Urinary bladder (tissue), 3 donors: ENCODE measurements at regions not wholly inside any gene's neighbourhood (a gene's known extent, or its start where the extent isn't known, plus 50 kb on each side); places are given as distances from the start of the nearest gene placed in this dataset.

ENCODE experiments used
- DNase-seq: peaks from one replicate; pipeline ENCODE4 v3.0.0-alpha.2; 2015; ENCODE audit errors: extremely low spot score
- H3K27ac ChIP-seq: one replicate; pipeline ENCODE4 v1.5.1; 2013; ENCODE audit warnings: low read depth, mild to moderate bottlenecking, moderate library complexity
- H3K36me3 ChIP-seq: one replicate; pipeline ENCODE4 v1.6.1; 2013; ENCODE audit warnings: mild to moderate bottlenecking, moderate library complexity; ENCODE audit not compliant: insufficient read depth
- H3K4me1 ChIP-seq: one replicate; pipeline ENCODE4 v1.6.1; 2013; ENCODE audit warnings: mild to moderate bottlenecking, moderate library complexity; ENCODE audit not compliant: insufficient read depth
- H3K4me3 ChIP-seq: one replicate; pipeline ENCODE4 v1.5.1; 2013; ENCODE audit warnings: low read depth, low read length
- WGBS: extraction: QIAGEN DNeasy Blood & Tissue Kit; methylation state at CpG from one replicate; pipeline ENCODE4 v1.1.7; 2013; 5-methylcytosine and 5-hydroxymethylcytosine counted together
- donor health status: healthy with polysubstance abuse.
- donor health status: healthy.

- WGBS = 90% methylated on average over 1 of the region's 1 CpG
Observed at GRCh38 chr4:127045861-127046260, 586.9 kb upstream of the INTU start.

GRCh38 chr4:127047930-127048329 lies 584.8 kb upstream of the INTU start:
- WGBS = 43% methylated on average over 1 of the region's 1 CpG
- H3K36me3 ChIP-seq = no peaks in the 10 kb centered on the region
- H3K27ac ChIP-seq = no peak overlapping the region
- no peaks in the 10 kb centered on the region for H3K4me1 ChIP-seq
- H3K4me3 ChIP-seq = no peak overlapping the region
- DNase-seq = no peak

More at GRCh38 chr4:127045861-127046260, 586.9 kb upstream of the INTU start:
- Histone ChIP-seq H3K27ac (no peak overlapping the region), H3K36me3 (no peaks in the 10 kb centered on the region), H3K4me1 (no peaks in the 10 kb centered on the region), H3K4me3 (no peak overlapping the region)
- DNase-seq = no peak

- Histone ChIP-seq H3K4me3 (no peak overlapping the region), H3K4me1 (no peaks in the 10 kb centered on the region), H3K27ac (no peak overlapping the region), H3K36me3 (no peaks in the 10 kb centered on the region)
- WGBS = 80% methylated on average over 3 of the region's 3 CpGs
- DNase-seq = no peak
Observed at GRCh38 chr4:127048376-127049044, 584.2 kb upstream of the INTU start.

GRCh38 chr4:127049526-127049925 lies 583.2 kb upstream of the INTU start:
- no peak for DNase-seq
- 78% methylated on average over 4 of the region's 4 CpGs for WGBS
- H3K4me1 ChIP-seq = no peaks in the 10 kb centered on the region
- no peak overlapping the region for H3K4me3 ChIP-seq
- H3K36me3 ChIP-seq = no peaks in the 10 kb centered on the region
- no peak overlapping the region for H3K27ac ChIP-seq

- Histone ChIP-seq H3K4me1 (no peaks in the 10 kb centered on the region), H3K4me3 (no peak overlapping the region), H3K36me3 (no peaks in the 10 kb centered on the region), H3K27ac (no peak overlapping the region)
- 95% methylated on average over 1 of the region's 1 CpG for WGBS
- no peak for DNase-seq
Observed at GRCh38 chr4:127052742-127053141, 580.0 kb upstream of the INTU start.

GRCh38 chr4:127055357-127055756 lies 577.4 kb upstream of the INTU start:
- Histone ChIP-seq H3K27ac (no peak overlapping the region), H3K4me1 (no peaks in the 10 kb centered on the region), H3K4me3 (no peak overlapping the region), H3K36me3 (no peaks in the 10 kb centered on the region)
- no peak for DNase-seq
- WGBS = 59% methylated on average over 1 of the region's 1 CpG

GRCh38 chr4:127069675-127070074 lies 563.1 kb upstream of the INTU start:
- WGBS = 72% methylated on average over 1 of the region's 1 CpG

GRCh38 chr4:127071443-127071842 lies 561.3 kb upstream of the INTU start:
- Histone ChIP-seq H3K4me1 (no peaks in the 10 kb centered on the region), H3K4me3 (no peak overlapping the region), H3K36me3 (no peaks in the 10 kb centered on the region), H3K27ac (no peak overlapping the region)
- DNase-seq = no peak
- WGBS = 73% methylated on average over 1 of the region's 1 CpG

More at GRCh38 chr4:127069675-127070074, 563.1 kb upstream of the INTU start:
- H3K36me3 ChIP-seq = no peaks in the 10 kb centered on the region
- no peak for DNase-seq
- no peak overlapping the region for H3K27ac ChIP-seq
- H3K4me1 ChIP-seq = no peaks in the 10 kb centered on the region
- no peak overlapping the region for H3K4me3 ChIP-seq

GRCh38 chr4:127080141-127080540 lies 552.6 kb upstream of the INTU start:
- Histone ChIP-seq H3K4me3 (no peak overlapping the region), H3K27ac (no peak overlapping the region), H3K36me3 (no peaks in the 10 kb centered on the region), H3K4me1 (no peaks in the 10 kb centered on the region)
- DNase-seq = peak; percentile 42
- 61% methylated on average over 5 of the region's 5 CpGs for WGBS

GRCh38 chr4:127081041-127081440 lies 551.7 kb upstream of the INTU start:
- no peak overlapping the region for H3K4me3 ChIP-seq
- WGBS = 95% methylated on average over 1 of the region's 1 CpG
- no peak overlapping the region for H3K27ac ChIP-seq
- H3K4me1 ChIP-seq = no peaks in the 10 kb centered on the region
- DNase-seq = no peak
- H3K36me3 ChIP-seq = no peaks in the 10 kb centered on the region

GRCh38 chr4:127082986-127083385 lies 549.8 kb upstream of the INTU start:
- Histone ChIP-seq H3K4me1 (no peaks in the 10 kb centered on the region), H3K27ac (no peak overlapping the region), H3K36me3 (no peaks in the 10 kb centered on the region), H3K4me3 (no peak overlapping the region)
- 61% methylated on average over 1 of the region's 1 CpG for WGBS
- no peak for DNase-seq

GRCh38 chr4:127084666-127085065 lies 548.1 kb upstream of the INTU start:
- no peak for DNase-seq
- Histone ChIP-seq H3K27ac (no peak overlapping the region), H3K36me3 (no peaks in the 10 kb centered on the region), H3K4me1 (no peaks in the 10 kb centered on the region), H3K4me3 (no peak overlapping the region)
- WGBS = 97% methylated on average over 1 of the region's 1 CpG

- Histone ChIP-seq H3K27ac (no peak overlapping the region), H3K4me1 (no peaks in the 10 kb centered on the region), H3K4me3 (no peak overlapping the region), H3K36me3 (no peaks in the 10 kb centered on the region)
- WGBS = 74% methylated on average over 2 of the region's 2 CpGs
- no peak for DNase-seq
Observed at GRCh38 chr4:127097061-127097460, 535.7 kb upstream of the INTU start.

- DNase-seq = no peak
- no peaks in the 10 kb centered on the region for H3K36me3 ChIP-seq
- no peak overlapping the region for H3K27ac ChIP-seq
- no peak overlapping the region for H3K4me3 ChIP-seq
- H3K4me1 ChIP-seq = no peaks in the 10 kb centered on the region
- WGBS = 97% methylated on average over 1 of the region's 1 CpG
Observed at GRCh38 chr4:127102361-127102760, 530.4 kb upstream of the INTU start.

- no peak overlapping the region for H3K4me3 ChIP-seq
- no peak for DNase-seq
- 29% methylated on average over 3 of the region's 3 CpGs for WGBS
- no peaks in the 10 kb centered on the region for H3K36me3 ChIP-seq
- no peak overlapping the region for H3K27ac ChIP-seq
- H3K4me1 ChIP-seq = no peaks in the 10 kb centered on the region
Observed at GRCh38 chr4:127103681-127104115, 529.1 kb upstream of the INTU start.
